Embryonic facial prominence (tissue), 1 donor: ENCODE measurements at regions not wholly inside any gene's neighbourhood (a gene's known extent, or its start where the extent isn't known, plus 50 kb on each side); places are given as distances from the start of the nearest gene placed in this dataset.
"Not testable (repeated sequence)": the region's sequence is repeated elsewhere in the genome, so short reads cannot be mapped to it uniquely, and the experiment has no call there.

ENCODE experiments used
- DNase-seq: peaks from one replicate; pipeline ENCODE4 v3.0.0-alpha.2; 2016; ENCODE audit errors: extremely low spot score

GRCh38 chr2:142580691-142581090 is 296.8 kb upstream of the KYNU start:
- no peak for DNase-seq

DNA sequence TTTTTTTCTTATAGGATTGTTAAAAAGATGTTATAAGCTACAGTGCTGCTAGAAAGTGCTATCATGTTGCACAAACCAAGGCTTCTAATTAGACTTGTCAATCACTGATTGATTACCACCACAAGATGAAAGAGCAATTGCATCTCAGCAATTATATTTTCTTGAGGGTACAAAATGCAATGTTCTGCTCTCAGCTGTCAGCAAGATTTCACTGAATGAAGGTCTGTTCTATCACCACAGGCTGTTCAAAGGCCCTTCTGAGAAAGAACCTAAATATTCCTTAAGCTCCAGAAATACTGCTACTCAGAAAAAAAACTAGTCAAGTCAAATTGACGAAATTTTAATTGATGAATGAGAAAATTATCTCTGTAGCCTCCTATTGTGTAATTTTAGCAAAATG is 301.9 kb upstream of the KYNU start:
- DNase-seq: no peak

- DNase-seq: no peak
These were observed 303.1 kb upstream of the KYNU start for GRCh38 chr2:142574388-142574787.

DNA sequence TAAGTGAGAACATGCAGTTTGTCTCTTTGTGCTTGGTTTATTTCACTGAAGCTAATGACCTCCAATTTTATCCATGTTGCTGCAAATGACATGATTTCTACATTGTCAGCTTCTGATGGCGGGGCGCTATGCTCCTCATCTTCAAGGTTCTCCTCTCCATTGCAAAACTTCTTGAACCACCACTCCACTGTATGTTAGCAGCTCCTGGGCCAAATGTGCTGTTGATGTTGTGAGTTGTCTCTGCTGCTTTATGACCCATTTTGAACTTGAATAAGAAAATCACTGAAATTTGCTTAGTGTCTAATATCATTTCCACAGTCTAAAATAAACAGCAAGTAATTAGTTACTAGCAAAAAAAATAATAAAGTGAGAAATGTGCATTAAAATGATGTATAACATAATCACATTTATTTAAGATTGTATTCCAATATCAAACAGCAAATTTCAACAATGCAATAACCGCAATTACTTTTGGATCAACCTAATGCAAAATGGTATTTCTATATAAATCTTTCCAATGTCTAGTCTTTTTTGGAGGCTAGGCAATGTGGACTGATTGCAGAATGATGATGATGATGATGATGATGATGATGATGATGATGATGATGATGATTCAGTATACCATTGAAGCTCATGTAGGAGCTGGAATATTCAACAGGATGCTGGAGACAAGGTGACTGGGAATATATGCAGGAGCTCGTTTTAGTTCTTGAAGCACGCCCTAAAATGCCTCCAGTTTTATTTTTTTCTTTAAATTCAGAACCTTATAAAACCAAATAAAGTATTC is 304.9 kb upstream of the KYNU start:
- DNase-seq: no peak

GRCh38 chr2:142571934-142572333 is 305.5 kb upstream of the KYNU start:
- DNase-seq: no peak

GRCh38 chr2:142562900-142563299 is 314.6 kb upstream of the KYNU start:
- DNase-seq: no peak

DNA sequence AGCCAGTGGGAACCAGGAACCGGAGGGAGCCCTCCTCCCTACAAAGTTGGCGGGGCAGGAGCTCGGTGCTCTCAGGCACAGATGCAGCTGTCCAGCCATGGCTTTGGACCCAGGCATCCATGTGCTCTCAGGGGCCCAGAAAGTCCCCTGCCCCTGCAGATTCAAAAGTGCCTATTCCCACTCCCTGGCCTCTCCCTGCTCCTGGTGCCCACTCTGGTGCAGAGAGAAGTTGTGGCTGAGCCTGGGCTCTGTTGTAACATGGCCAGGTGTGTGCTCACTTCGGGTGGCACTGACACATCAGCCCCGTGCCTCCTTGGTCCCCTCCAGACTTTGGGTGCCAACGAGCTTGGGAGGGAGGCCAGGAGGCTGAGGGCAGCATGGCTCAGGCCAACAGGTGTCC is 315.8 kb upstream of the KYNU start:
- no peak for DNase-seq

- no peak for DNase-seq
These were observed 320.1 kb upstream of the KYNU start for GRCh38 chr2:142557391-142557790.

- DNase-seq: not testable (repeated sequence)
These were observed 331.5 kb upstream of the KYNU start for GRCh38 chr2:142545999-142546398.

GRCh38 chr2:142545036-142545435 is 332.4 kb upstream of the KYNU start:
- DNase-seq: peak; percentile 11

GRCh38 chr2:142544173-142544572 is 333.3 kb upstream of the KYNU start:
- DNase-seq: no peak

GRCh38 chr2:142542431-142542910 is 335.0 kb upstream of the KYNU start:
- no peak for DNase-seq

GRCh38 chr2:142536966-142537365 is 340.5 kb upstream of the KYNU start:
- no peak for DNase-seq

DNA sequence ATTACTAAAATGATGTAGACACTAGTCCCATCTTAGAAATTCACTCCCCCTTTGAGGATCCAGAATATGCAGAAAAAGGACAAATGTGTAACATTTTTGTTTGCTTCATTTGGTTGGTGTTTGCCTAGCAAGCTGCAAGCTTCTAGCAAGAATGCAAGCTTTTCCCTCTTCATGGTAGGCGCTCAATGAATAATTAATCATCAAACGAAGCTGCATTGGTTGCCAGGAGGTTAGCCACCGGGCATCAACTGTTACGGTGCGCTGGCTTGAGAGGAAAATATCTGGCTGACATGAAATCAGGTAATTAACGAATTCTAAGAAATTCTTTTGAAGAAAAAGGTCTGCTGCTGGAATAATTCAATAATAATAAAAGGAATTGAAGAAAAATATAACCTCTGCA is 341.0 kb upstream of the KYNU start:
- no peak for DNase-seq

DNA sequence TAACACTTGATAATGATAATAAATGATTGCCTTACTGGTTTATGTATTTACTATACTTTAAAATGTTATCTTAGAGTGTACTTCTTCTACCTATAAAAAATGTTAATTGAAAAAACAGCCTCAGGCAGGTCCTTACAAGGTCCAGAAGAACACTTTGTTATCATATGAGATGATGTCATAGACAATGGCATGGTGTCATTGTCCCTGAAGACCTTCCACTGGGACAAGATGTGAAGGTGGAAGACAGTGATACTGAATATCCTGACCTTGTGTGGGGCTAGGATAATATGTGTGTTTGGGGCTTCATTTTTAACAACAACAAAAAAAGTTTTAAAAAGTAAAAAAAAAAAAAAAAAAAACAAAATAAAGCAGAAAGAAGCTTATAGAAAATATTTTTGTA is 342.2 kb upstream of the KYNU start:
- no peak for DNase-seq

- DNase-seq: no peak
These were observed 344.3 kb upstream of the KYNU start for GRCh38 chr2:142533177-142533576.

DNA sequence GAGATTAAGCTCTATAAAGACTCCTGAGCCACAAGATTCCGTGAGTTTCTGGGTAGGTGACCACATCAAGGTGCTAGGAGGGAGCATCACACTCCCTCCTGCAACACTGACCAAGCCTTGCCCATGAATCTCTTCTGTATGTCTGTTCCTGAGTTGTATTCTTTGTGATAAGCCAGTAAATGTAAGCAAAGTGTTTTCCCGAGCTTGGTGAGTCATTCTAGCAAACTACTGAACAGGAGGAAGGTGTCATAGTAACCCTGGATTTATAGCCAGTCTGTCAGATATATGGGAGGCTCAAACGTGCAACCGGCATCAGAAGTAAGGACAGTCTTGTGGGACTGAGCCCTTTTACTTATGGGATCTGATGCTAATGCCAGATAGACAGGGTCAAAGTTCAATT is 346.1 kb upstream of the KYNU start:
- no peak for DNase-seq

- no peak for DNase-seq
These were observed 351.7 kb upstream of the KYNU start for GRCh38 chr2:142525720-142526119.

DNA sequence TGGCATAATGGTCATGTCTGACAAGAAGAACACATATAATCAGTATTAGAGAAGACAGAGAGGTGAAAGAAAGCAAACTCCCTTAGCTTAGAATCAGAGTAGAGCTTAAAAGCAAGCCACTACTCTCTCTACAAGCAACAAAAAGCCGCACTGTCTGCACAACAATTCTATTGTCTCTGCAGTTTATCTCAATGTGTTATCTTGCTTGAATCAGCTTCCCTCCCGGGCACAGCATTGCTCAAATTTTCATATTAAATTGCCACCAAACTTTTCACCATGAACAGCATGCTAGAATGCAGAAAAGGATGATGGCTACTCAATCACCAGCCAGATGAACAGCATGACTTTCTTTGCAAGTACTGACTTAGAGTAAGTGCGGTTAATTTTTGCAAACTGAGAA is 356.0 kb upstream of the KYNU start:
- no peak for DNase-seq

- no peak for DNase-seq
These were observed 362.0 kb upstream of the KYNU start for GRCh38 chr2:142515493-142515892.

DNA sequence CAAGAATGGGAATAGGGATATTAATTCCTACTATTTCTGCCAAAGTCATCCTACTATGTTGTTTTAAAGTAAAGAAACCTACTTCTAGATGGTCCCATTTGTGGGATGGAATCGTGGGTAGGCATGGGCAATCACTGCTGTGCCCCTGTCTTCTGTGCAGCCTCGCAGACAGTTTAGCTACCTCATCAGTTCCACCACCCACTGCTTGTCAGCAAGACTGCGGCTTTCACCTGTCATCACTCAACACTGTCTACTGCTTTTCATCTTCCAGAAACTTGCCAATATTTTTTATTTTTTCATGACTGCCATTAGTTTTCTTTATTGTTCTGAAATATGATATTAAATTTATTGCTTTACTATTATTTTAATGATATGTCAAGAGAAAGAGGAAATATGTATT is 368.1 kb upstream of the KYNU start:
- no peak for DNase-seq

- DNase-seq: no peak
These were observed 372.7 kb upstream of the KYNU start for GRCh38 chr2:142504754-142505153.

GRCh38 chr2:142502402-142502801 is 371.6 kb upstream of the LRP1B start:
- DNase-seq: no peak

DNA sequence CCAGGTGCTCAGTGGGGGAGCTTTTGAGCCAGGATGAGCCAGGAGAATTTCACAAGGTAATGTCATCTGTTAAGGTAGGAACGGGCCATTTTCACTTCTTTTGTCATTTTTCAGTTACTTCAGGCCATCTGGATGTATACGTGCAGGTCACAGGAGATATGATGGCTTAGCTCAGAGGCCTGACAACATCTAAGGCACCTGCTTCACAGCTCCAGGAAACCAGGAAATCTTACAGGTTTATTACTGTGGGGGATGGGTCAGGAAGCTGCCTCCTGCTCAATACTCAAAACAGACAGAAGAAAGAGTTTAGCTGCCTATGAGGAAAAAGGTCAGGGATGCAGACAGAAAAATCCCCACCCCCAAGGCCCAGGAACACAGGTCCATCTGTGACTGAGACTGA is 364.3 kb upstream of the LRP1B start:
- DNase-seq: no peak
